Suprapubic skin (tissue), 4 donors: ENCODE measurements at regions not wholly inside any gene's neighbourhood (a gene's known extent, or its start where the extent isn't known, plus 50 kb on each side); places are given as distances from the start of the nearest gene placed in this dataset.

Experiments
- DNase-seq, 2 donors: peaks; one replicate each; pipeline ENCODE4 v3.0.0-alpha.2; 2019; ENCODE audit warnings: low spot score in 2 of 2
- H3K27ac ChIP-seq: fragments of 200-600 bp; sonication (generic); one replicate; pipeline ENCODE4 v1.5.1; 2019
- H3K27me3 ChIP-seq: fragments of 200-600 bp; sonication (generic); one replicate; pipeline ENCODE4 v1.5.1; 2019
- H3K36me3 ChIP-seq: fragments of 200-600 bp; sonication (generic); one replicate; pipeline ENCODE4 v1.5.1; 2019
- H3K4me1 ChIP-seq: fragments of 200-600 bp; sonication (generic); one replicate; pipeline ENCODE4 v1.5.1; 2019
- H3K4me3 ChIP-seq: fragments of 200-600 bp; sonication (generic); one replicate; pipeline ENCODE4 v1.5.1; 2019; ENCODE audit warnings: mild to moderate bottlenecking
- H3K9me3 ChIP-seq: fragments of 200-600 bp; sonication (generic); one replicate; pipeline ENCODE4 v1.5.1; 2019
- EP300 ChIP-seq: sonication (generic); formaldehyde crosslinking; IDR thresholded peaks from one replicate; pipeline ENCODE4 v1.6.1; 2017; ENCODE audit warnings: antibody characterized with exemption
- POLR2A ChIP-seq, 2 donors: fragments of 450-650 bp; IDR thresholded peaks; one replicate each; pipeline ENCODE4 v1.6.1; 2017; ENCODE audit warnings: antibody characterized with exemption in 2 of 2, mild to moderate bottlenecking in 2 of 2, moderate library complexity in 2 of 2
- POLR2AphosphoS5 ChIP-seq, 3 donors: sonication (generic); formaldehyde crosslinking; IDR thresholded peaks; one replicate each; pipeline ENCODE4 v1.6.1; 2017; ENCODE audit warnings: antibody characterized with exemption in 3 of 3
- WGBS: methylation state at CpG from one replicate; pipeline ENCODE4 v1.1.5; 2018; 5-methylcytosine and 5-hydroxymethylcytosine counted together
- TF ChIP-seq, protein P1 (sequence below), 2 donors: fragments of 200-600 bp in 1 of 2; fragments of 450-650 bp in 1 of 2; sonication (generic) in 1 of 2; IDR thresholded peaks; one replicate each; pipeline ENCODE4 v1.5.1; 2016 to 2019; ENCODE audit warnings: antibody characterized with exemption in 2 of 2, mild to moderate bottlenecking in 1 of 2, moderate library complexity in 1 of 2

- DNase-seq, result no peak
- Histone ChIP-seq H3K27ac (peak overlapping the region; percentile 29), H3K36me3 (no peaks in the 10 kb centered on the region), H3K27me3 (no peaks in the 10 kb centered on the region), H3K4me3 (no peak overlapping the region), H3K4me1 (peaks cover 13% of the 10 kb centered on the region), H3K9me3 (no peaks in the 10 kb centered on the region)
- 69% methylated on average over 4 of the region's 4 CpGs for WGBS
- TF ChIP-seq POLR2AphosphoS5 (IDR thresholded peaks at IDR 0.05) (no peak), POLR2A (IDR thresholded peaks at IDR 0.05) (no peak), EP300 (no peak)
- TF ChIP-seq, protein P1, sequence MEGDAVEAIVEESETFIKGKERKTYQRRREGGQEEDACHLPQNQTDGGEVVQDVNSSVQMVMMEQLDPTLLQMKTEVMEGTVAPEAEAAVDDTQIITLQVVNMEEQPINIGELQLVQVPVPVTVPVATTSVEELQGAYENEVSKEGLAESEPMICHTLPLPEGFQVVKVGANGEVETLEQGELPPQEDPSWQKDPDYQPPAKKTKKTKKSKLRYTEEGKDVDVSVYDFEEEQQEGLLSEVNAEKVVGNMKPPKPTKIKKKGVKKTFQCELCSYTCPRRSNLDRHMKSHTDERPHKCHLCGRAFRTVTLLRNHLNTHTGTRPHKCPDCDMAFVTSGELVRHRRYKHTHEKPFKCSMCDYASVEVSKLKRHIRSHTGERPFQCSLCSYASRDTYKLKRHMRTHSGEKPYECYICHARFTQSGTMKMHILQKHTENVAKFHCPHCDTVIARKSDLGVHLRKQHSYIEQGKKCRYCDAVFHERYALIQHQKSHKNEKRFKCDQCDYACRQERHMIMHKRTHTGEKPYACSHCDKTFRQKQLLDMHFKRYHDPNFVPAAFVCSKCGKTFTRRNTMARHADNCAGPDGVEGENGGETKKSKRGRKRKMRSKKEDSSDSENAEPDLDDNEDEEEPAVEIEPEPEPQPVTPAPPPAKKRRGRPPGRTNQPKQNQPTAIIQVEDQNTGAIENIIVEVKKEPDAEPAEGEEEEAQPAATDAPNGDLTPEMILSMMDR (IDR thresholded peaks at IDR 0.05), result no peak
Observed at GRCh38 chr14:75363570-75364227, 64.1 kb upstream of the JDP2 start.

GRCh38 chr14:75365116-75365515, 62.7 kb upstream of the JDP2 start:
- no peak for DNase-seq
- H3K27me3 ChIP-seq, result no peaks in the 10 kb centered on the region
- no peak overlapping the region for H3K4me3 ChIP-seq
- WGBS, result 84% methylated on average over 2 of the region's 2 CpGs
- no peaks in the 10 kb centered on the region for H3K9me3 ChIP-seq
- TF ChIP-seq, protein P1 (IDR thresholded peaks at IDR 0.05), result no peak
- TF ChIP-seq POLR2A (IDR thresholded peaks at IDR 0.05), result no peak
- TF ChIP-seq POLR2AphosphoS5 (IDR thresholded peaks at IDR 0.05), result no peak
- TF ChIP-seq EP300, result no peak
- H3K27ac ChIP-seq, result no peak overlapping the region
- H3K36me3 ChIP-seq, result no peaks in the 10 kb centered on the region
- H3K4me1 ChIP-seq, result peaks cover 13% of the 10 kb centered on the region

GRCh38 chr14:75366963-75367362, 60.9 kb upstream of the JDP2 start:
- TF ChIP-seq, protein P1 (IDR thresholded peaks at IDR 0.05), result no peak
- TF ChIP-seq EP300 (no peak), POLR2A (IDR thresholded peaks at IDR 0.05) (no peak), POLR2AphosphoS5 (IDR thresholded peaks at IDR 0.05) (no peak)
- H3K4me1 ChIP-seq, result peaks cover 9% of the 10 kb centered on the region
- no peaks in the 10 kb centered on the region for H3K36me3 ChIP-seq
- no peak overlapping the region for H3K27ac ChIP-seq
- no peak overlapping the region for H3K4me3 ChIP-seq
- H3K9me3 ChIP-seq, result no peaks in the 10 kb centered on the region
- H3K27me3 ChIP-seq, result no peaks in the 10 kb centered on the region
- WGBS, result 91% methylated on average over 5 of the region's 5 CpGs
- DNase-seq, result no peak

DNA sequence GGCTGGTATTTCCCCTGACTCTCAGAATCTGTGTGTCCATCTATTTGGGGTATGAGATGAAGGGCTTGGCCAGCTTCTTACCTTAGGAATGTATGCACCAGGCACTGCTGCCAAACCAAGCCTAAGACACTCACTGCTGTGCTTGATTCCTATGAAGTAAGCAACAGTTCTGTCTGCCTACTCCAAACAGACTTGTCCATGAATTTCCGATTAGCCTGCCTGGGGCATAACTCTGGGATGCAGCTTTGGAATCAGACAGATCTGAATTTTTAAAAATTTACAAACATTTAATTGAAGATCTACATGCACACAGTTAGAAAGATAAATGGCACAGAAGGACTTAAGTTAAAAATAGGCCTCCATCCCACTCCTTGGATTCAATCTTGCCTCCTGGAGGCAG, 59.5 kb upstream of the JDP2 start:
- no peak for DNase-seq
- 62% methylated on average over 1 of the region's 1 CpG for WGBS

GRCh38 chr14:75369506-75369905, 58.3 kb upstream of the JDP2 start:
- Histone ChIP-seq H3K27ac (no peak overlapping the region), H3K4me3 (no peak overlapping the region), H3K4me1 (no peaks in the 10 kb centered on the region), H3K9me3 (no peaks in the 10 kb centered on the region), H3K36me3 (no peaks in the 10 kb centered on the region), H3K27me3 (no peaks in the 10 kb centered on the region)
- WGBS, result 78% methylated on average over 1 of the region's 1 CpG
- no peak for DNase-seq
- no peak for TF ChIP-seq EP300
- no peak for TF ChIP-seq POLR2A (IDR thresholded peaks at IDR 0.05)
- TF ChIP-seq, protein P1 (IDR thresholded peaks at IDR 0.05), result no peak
- TF ChIP-seq POLR2AphosphoS5 (IDR thresholded peaks at IDR 0.05), result no peak

More for the DNA sequence above, 59.5 kb upstream of the JDP2 start:
- TF ChIP-seq, protein P1 (IDR thresholded peaks at IDR 0.05), result no peak
- no peak for TF ChIP-seq POLR2A (IDR thresholded peaks at IDR 0.05)
- TF ChIP-seq EP300, result no peak
- no peak for TF ChIP-seq POLR2AphosphoS5 (IDR thresholded peaks at IDR 0.05)
- Histone ChIP-seq H3K9me3 (no peaks in the 10 kb centered on the region), H3K4me3 (no peak overlapping the region), H3K27ac (no peak overlapping the region), H3K36me3 (no peaks in the 10 kb centered on the region), H3K27me3 (no peaks in the 10 kb centered on the region), H3K4me1 (peaks cover 5% of the 10 kb centered on the region)
